CD14-positive monocyte (primary cell): ENCODE measurements at regions not wholly inside any gene's neighbourhood (a gene's known extent, or its start where the extent isn't known, plus 50 kb on each side); places are given as distances from the start of the nearest gene placed in this dataset.

Experiments
- DNase-seq, 3 donors: peaks; one replicate each; pipeline ENCODE4 v3.0.0-alpha.2; 2011 to 2022
- H2AFZ ChIP-seq: 2 replicates; pipeline ENCODE4 v1.6.0; 2012; ENCODE audit warnings: mild to moderate bottlenecking, low read depth, low read length, inconsistent platforms; ENCODE audit not compliant: insufficient read depth, poor library complexity, severe bottlenecking
- H3K27ac ChIP-seq, 2 donors: 1 replicate in 1 of 2; 2 replicates in 1 of 2; pipeline ENCODE4 v1.5.1; 2012 to 2013; ENCODE audit warnings: low read length in 2 of 2, control low read depth in 1 of 2, inconsistent platforms in 1 of 2, low read depth in 1 of 2, mild to moderate bottlenecking in 1 of 2
- H3K27me3 ChIP-seq, 2 donors: one replicate each; pipeline versions ENCODE4 v1.6.0 to v1.6.1; 2011 to 2013; ENCODE audit warnings: low read length in 2 of 2; ENCODE audit not compliant: control insufficient read depth in 2 of 2, insufficient read depth in 2 of 2
- H3K36me3 ChIP-seq, 2 donors: replicated peaks in 1 of 2; 1 replicate in 1 of 2; 2 replicates in 1 of 2; pipeline versions ENCODE4 v1.5.1 to v1.6.1; 2012 to 2013; ENCODE audit warnings: low read length in 2 of 2, control low read depth in 1 of 2, inconsistent platforms in 1 of 2, mild to moderate bottlenecking in 1 of 2; ENCODE audit not compliant: insufficient read depth in 2 of 2, control insufficient read depth in 1 of 2
- H3K4me1 ChIP-seq, 2 donors: 1 replicate in 1 of 2; 2 replicates in 1 of 2; pipeline versions ENCODE4 v1.5.1 to v1.6.1; 2012 to 2013; ENCODE audit warnings: low read length in 2 of 2, control low read depth in 1 of 2, inconsistent platforms in 1 of 2, mild to moderate bottlenecking in 1 of 2, moderate library complexity in 1 of 2; ENCODE audit not compliant: insufficient read depth in 2 of 2, control insufficient read depth in 1 of 2
- H3K4me2 ChIP-seq: replicated peaks from 2 replicates; pipeline ENCODE3; 2012; ENCODE audit warnings: low read length, moderate library complexity, mild to moderate bottlenecking; ENCODE audit not compliant: poor library complexity, severe bottlenecking; ENCODE audit errors: extremely low read depth
- H3K4me3 ChIP-seq, 3 experiments: fragments of 200-600 bp in 1 of 3; sonication (generic) in 1 of 3; replicated peaks in 1 of 3; 1 replicate in 2 of 3; 2 replicates in 1 of 3; pipeline ENCODE4 v1.5.1; 2011 to 2013; ENCODE audit warnings: low read length in 3 of 3, mild to moderate bottlenecking in 3 of 3, control low read depth in 2 of 3, low read depth in 2 of 3, inconsistent platforms in 1 of 3, moderate library complexity in 1 of 3
- H3K79me2 ChIP-seq: 2 replicates; pipeline ENCODE4 v1.6.0; 2012; ENCODE audit warnings: mild to moderate bottlenecking, control low read depth, inconsistent platforms, low read length, moderate library complexity; ENCODE audit not compliant: insufficient read depth
- H3K9ac ChIP-seq: 2 replicates; pipeline ENCODE4 v1.6.0; 2017; ENCODE audit warnings: low read length, mild to moderate bottlenecking; ENCODE audit not compliant: insufficient read depth, poor library complexity, severe bottlenecking
- H3K9me3 ChIP-seq, 2 donors: replicated peaks in 1 of 2; 1 replicate in 1 of 2; 2 replicates in 1 of 2; pipeline versions ENCODE4 v1.5.1 to v1.6.1; 2012 to 2013; ENCODE audit warnings: low read length in 2 of 2, control low read depth in 1 of 2; ENCODE audit not compliant: control insufficient read depth in 1 of 2, insufficient read depth in 1 of 2
- H4K20me1 ChIP-seq: 2 replicates; pipeline ENCODE4 v1.6.0; 2012; ENCODE audit warnings: mild to moderate bottlenecking, low read length, control low read depth, moderate library complexity; ENCODE audit not compliant: insufficient read depth
- H3K27ac Mint-ChIP-seq, 7 donors: one replicate each; pipeline ENCODE4 v1.8.0; 2020; ENCODE audit warnings: mild to moderate bottlenecking in 7 of 7, mixed read lengths in 7 of 7, moderate library complexity in 6 of 7, inconsistent platforms in 2 of 7
- H3K27me3 Mint-ChIP-seq, 3 donors: one replicate each; pipeline ENCODE4 v1.8.0; 2021 to 2022; ENCODE audit warnings: low read depth in 3 of 3, mild to moderate bottlenecking in 3 of 3, mixed read lengths in 3 of 3, moderate library complexity in 3 of 3, inconsistent platforms in 1 of 3
- H3K36me3 Mint-ChIP-seq, 2 donors: one replicate each; pipeline ENCODE4 v1.8.0; 2020; ENCODE audit warnings: mixed read lengths in 2 of 2, inconsistent platforms in 1 of 2, mild to moderate bottlenecking in 1 of 2
- H3K4me1 Mint-ChIP-seq: one replicate; pipeline ENCODE4 v1.8.0; 2020; ENCODE audit warnings: mild to moderate bottlenecking, mixed read lengths
- H3K4me3 Mint-ChIP-seq, 2 donors: one replicate each; pipeline ENCODE4 v1.8.0; 2020; ENCODE audit warnings: mild to moderate bottlenecking in 2 of 2, mixed read lengths in 2 of 2, moderate library complexity in 1 of 2
- H3K9me3 Mint-ChIP-seq, 7 donors: one replicate each; pipeline ENCODE4 v1.8.0; 2020 to 2022; ENCODE audit warnings: mixed read lengths in 7 of 7, mild to moderate bottlenecking in 6 of 7, moderate library complexity in 6 of 7, inconsistent platforms in 2 of 7
- WGBS: methylation state at CpG from one replicate; pipeline ENCODE4 v1.1.5; 2013; ENCODE audit warnings: missing lambda C conversion rate; ENCODE audit not compliant: insufficient coverage; 5-methylcytosine and 5-hydroxymethylcytosine counted together
- intact Hi-C, 2 donors: fragments of 100-400 bp; cut with micrococcal nuclease; formaldehyde crosslinking; loops; one replicate each; pipeline versions ENCODE4 v1.15.0 to v1.15.1; 2023
- TF ChIP-seq, protein P1 (sequence below): fragments of 200-600 bp; IDR thresholded peaks from one replicate; pipeline ENCODE4 v1.8.0; 2022; ENCODE audit warnings: antibody characterized with exemption, mild to moderate bottlenecking

DNA sequence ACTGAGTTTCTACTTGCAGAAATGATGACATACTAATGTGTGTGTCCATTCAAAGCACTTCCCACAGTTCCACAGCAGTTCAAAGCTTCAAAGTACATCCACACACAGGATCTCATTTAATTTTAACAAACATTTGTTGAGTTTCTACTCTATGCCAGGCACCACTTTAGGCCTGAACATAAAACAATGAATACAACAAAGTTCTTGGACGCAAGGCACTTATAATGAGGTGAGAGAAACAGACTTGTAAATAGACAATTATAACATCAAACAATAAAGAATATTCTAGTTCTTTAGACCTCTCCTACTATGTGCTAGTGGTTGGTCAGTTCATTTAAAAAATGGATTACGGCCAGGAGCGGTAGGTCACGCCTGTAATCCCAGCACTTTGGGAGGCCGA, 82.0 kb upstream of the SPANXB1 start:
- TF ChIP-seq, protein P1, sequence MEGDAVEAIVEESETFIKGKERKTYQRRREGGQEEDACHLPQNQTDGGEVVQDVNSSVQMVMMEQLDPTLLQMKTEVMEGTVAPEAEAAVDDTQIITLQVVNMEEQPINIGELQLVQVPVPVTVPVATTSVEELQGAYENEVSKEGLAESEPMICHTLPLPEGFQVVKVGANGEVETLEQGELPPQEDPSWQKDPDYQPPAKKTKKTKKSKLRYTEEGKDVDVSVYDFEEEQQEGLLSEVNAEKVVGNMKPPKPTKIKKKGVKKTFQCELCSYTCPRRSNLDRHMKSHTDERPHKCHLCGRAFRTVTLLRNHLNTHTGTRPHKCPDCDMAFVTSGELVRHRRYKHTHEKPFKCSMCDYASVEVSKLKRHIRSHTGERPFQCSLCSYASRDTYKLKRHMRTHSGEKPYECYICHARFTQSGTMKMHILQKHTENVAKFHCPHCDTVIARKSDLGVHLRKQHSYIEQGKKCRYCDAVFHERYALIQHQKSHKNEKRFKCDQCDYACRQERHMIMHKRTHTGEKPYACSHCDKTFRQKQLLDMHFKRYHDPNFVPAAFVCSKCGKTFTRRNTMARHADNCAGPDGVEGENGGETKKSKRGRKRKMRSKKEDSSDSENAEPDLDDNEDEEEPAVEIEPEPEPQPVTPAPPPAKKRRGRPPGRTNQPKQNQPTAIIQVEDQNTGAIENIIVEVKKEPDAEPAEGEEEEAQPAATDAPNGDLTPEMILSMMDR, result no peak
- Histone ChIP-seq H3K4me1 (no peaks in the 10 kb centered on the region), H3K9me3 (no peaks in the 10 kb centered on the region), H3K27ac (no peak overlapping the region), H4K20me1 (no peaks in the 10 kb centered on the region), H3K79me2 (no peaks in the 10 kb centered on the region), H3K36me3 (no peaks in the 10 kb centered on the region), H3K4me3 (no peak overlapping the region), H3K9ac (no peak overlapping the region), H2AFZ (no peak overlapping the region), H3K27me3 (no peaks in the 10 kb centered on the region), H3K4me2 (no peak overlapping the region)
- H3K27ac Mint-ChIP-seq, result no peak overlapping the region
- peaks cover 0 to 4% (median 4%) of the 10 kb centered on the region in 3 donors for H3K27me3 Mint-ChIP-seq
- WGBS, result no CpG with 5 or more reads among the region's 5 CpGs
- peaks cover 0 to 4% (median 0%) of the 10 kb centered on the region in 7 donors for H3K9me3 Mint-ChIP-seq
- no peak for DNase-seq
- H3K36me3 Mint-ChIP-seq, result no peaks in the 10 kb centered on the region
- intact Hi-C loops, result no loop called here
- no peak overlapping the region for H3K4me3 Mint-ChIP-seq
- peaks cover 3% of the 10 kb centered on the region for H3K4me1 Mint-ChIP-seq

DNA sequence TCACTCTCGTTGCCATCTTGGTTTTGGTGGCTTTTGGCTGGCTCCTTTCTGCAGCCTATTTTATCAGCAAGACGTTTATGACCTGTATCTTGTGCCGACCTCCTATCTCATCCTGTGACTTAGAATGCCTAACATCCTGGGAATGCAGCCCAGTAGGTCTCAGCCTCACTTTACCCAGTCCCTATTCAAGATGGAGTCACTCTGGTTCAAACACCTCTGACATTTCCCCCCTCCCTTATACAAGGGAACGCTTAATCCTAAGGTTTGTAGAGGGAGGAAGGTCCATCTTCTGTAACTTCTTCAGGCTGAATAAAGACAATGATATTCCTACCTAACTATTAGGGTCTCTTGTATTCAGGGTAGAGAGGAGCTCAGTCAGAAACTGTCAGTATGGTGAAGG, 79.3 kb upstream of the SPANXB1 start:
- no peak overlapping the region for H3K27ac ChIP-seq
- H3K4me3 ChIP-seq, result no peak overlapping the region
- Mint-ChIP-seq H3K27ac (no peak overlapping the region), H3K36me3 (no peaks in the 10 kb centered on the region), H3K9me3 (peaks cover 0 to 4% (median 0%) of the 10 kb centered on the region in 7 donors), H3K4me3 (no peak overlapping the region), H3K4me1 (peaks cover under 1% of the 10 kb centered on the region), H3K27me3 (peaks cover 0 to 4% (median 3%) of the 10 kb centered on the region in 3 donors)
- H3K4me1 ChIP-seq, result no peaks in the 10 kb centered on the region
- H2AFZ ChIP-seq, result no peak overlapping the region
- intact Hi-C loops, result no loop called here
- H4K20me1 ChIP-seq, result no peaks in the 10 kb centered on the region
- no peaks in the 10 kb centered on the region for H3K79me2 ChIP-seq
- no peaks in the 10 kb centered on the region for H3K27me3 ChIP-seq
- no peaks in the 10 kb centered on the region for H3K9me3 ChIP-seq
- TF ChIP-seq, protein P1, result no peak
- H3K36me3 ChIP-seq, result no peaks in the 10 kb centered on the region
- WGBS, result no CpG with 5 or more reads among the region's 4 CpGs
- no peak overlapping the region for H3K9ac ChIP-seq
- no peak for DNase-seq
- H3K4me2 ChIP-seq, result no peak overlapping the region
